Mammary epithelial cell (primary cell): ENCODE measurements at regions not wholly inside any gene's neighbourhood (a gene's known extent, or its start where the extent isn't known, plus 50 kb on each side); places are given as distances from the start of the nearest gene placed in this dataset.

Experiments used
- CTCF ChIP-seq, 2 donors: IDR thresholded peaks in 1 of 2; conservative IDR thresholded peaks in 1 of 2; 2 replicates each; pipeline ENCODE4 v1.5.1; 2011 to 2012; ENCODE audit warnings: inconsistent platforms in 2 of 2, low read length in 2 of 2, mild to moderate bottlenecking in 2 of 2, control low read depth in 1 of 2, low read depth in 1 of 2; ENCODE audit not compliant: insufficient read depth in 1 of 2; ENCODE audit errors: extremely low read depth in 1 of 2
- EZH2 ChIP-seq: IDR thresholded peaks from 2 replicates; pipeline ENCODE4 v1.6.1; 2012; ENCODE audit warnings: low read length, inconsistent platforms, borderline replicate concordance

DNA sequence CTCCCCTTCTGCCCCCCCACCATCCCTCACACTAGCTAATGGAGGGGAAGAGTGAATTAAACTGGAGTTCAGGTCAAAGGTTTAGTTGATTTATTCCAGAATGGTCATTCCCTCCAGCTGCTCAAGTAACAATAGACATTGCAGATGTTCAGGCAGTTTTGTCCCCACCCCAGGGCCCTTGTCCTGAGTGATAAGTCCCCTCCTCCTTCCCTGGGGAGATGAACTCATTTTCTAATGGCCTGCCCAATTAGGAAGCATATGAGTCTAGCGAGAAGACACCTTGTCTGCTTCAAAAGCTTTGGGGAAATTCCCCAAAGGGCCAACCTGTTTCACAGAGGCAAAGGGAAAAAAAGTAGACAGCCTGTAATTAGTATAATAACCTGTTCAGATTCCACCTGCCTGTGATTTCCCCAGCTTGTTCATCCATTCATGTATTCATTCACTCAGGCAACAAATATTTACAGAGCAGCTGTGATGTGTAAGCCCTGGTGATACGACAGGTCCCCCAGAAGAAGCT lies 165.3 kb downstream of the SHQ1 start:
- no peak for TF ChIP-seq CTCF (conservative IDR thresholded peaks at IDR 0.05 in 1 of 2, IDR thresholded peaks at IDR 0.05 in 1 of 2; ENCODE audit: extremely low read depth in 1 of 2, insufficient read depth in 1 of 2, low read depth in 1 of 2, low read length in 2 of 2)
- TF ChIP-seq EZH2: no peak
